RWPE1 (cell line): ENCODE measurements at regions not wholly inside any gene's neighbourhood (a gene's known extent, or its start where the extent isn't known, plus 50 kb on each side); places are given as distances from the start of the nearest gene placed in this dataset.
"Not testable (repeated sequence)": the region's sequence is repeated elsewhere in the genome, so short reads cannot be mapped to it uniquely, and the experiment has no call there.

Source experiments
- CTCF ChIA-PET: fragments of 350-600 bp; sonication (Branson Sonifier 250); formaldehyde crosslinking; extraction: SDS; loops from one replicate; lab custom pipeline; 2021; lab: Yijun Ruan, JAX
- POLR2A ChIA-PET: fragments of 400-600 bp; formaldehyde crosslinking; extraction: SDS; loops from one replicate; lab custom pipeline; 2020; ENCODE audit warnings: antibody characterized with exemption; ENCODE audit not compliant: low non-redundant PET; lab: Yijun Ruan, JAX
- DNase-seq: peaks from one replicate; pipeline ENCODE4 v3.0.0; 2012; ENCODE audit warnings: low spot score
- H3K27ac ChIP-seq: fragments of 450-650 bp; 2 replicates; pipeline ENCODE4 v1.5.1; 2017
- TF ChIP-seq, protein P1 (sequence below): fragments of 450-650 bp; conservative IDR thresholded peaks from 2 replicates; pipeline ENCODE4 v1.5.1; 2017; ENCODE audit warnings: low read depth, mild to moderate bottlenecking

DNA sequence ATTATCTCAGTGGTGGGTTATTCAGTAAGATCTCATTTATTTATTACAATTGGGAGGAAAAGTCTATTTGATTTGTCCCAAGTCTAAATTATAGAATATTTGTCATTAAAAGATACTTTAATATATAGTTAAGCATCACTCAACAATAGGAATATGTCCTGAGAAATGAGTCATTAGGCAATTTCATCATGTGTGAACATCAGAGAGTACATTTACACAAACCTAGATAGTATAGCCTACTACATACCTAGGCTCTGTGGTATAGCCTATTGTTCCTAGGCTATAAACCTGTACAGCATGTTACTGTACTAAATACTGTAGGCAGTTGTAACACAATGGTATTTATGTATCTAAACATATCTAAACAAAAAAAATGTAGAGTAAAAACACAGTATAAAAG is 135.0 kb upstream of the RASA1 start:
- no peak for DNase-seq
- TF ChIP-seq, protein P1, sequence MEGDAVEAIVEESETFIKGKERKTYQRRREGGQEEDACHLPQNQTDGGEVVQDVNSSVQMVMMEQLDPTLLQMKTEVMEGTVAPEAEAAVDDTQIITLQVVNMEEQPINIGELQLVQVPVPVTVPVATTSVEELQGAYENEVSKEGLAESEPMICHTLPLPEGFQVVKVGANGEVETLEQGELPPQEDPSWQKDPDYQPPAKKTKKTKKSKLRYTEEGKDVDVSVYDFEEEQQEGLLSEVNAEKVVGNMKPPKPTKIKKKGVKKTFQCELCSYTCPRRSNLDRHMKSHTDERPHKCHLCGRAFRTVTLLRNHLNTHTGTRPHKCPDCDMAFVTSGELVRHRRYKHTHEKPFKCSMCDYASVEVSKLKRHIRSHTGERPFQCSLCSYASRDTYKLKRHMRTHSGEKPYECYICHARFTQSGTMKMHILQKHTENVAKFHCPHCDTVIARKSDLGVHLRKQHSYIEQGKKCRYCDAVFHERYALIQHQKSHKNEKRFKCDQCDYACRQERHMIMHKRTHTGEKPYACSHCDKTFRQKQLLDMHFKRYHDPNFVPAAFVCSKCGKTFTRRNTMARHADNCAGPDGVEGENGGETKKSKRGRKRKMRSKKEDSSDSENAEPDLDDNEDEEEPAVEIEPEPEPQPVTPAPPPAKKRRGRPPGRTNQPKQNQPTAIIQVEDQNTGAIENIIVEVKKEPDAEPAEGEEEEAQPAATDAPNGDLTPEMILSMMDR: no peak
- CTCF ChIA-PET: interaction anchor here (0.6 to 0.7 kb wide), 2 partner anchors 48 to 961 kb away, joined by 3 to 7 read pairs; no protein-coding TSS in a partner anchor
- no peak overlapping the region for H3K27ac ChIP-seq
- POLR2A ChIA-PET: no interaction called here

DNA sequence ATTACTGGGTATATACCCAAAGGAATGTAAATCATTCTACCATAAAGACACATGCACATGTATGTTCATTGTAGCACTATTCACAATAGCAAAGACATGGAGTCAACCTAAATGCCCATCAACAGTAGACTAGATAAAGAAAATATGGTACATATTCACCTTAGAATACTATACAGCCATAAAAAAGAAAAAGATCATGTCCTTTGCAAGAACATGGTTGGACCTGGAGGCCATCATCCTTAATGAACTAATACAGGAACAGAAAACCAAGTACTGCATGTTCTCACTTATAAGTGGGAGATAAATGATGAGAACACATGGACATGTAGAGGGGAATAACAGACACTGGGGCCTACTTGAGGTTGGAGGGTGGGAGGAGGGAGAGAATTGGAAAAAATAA is 133.2 kb upstream of the RASA1 start:
- CTCF ChIA-PET: interaction anchor here (1.1 kb wide), 1 partner anchor 18 kb away, joined by 3 read pairs; no protein-coding TSS in a partner anchor
- DNase-seq, POLR2A ChIA-PET, H3K27ac ChIP-seq: not testable (repeated sequence)

DNA sequence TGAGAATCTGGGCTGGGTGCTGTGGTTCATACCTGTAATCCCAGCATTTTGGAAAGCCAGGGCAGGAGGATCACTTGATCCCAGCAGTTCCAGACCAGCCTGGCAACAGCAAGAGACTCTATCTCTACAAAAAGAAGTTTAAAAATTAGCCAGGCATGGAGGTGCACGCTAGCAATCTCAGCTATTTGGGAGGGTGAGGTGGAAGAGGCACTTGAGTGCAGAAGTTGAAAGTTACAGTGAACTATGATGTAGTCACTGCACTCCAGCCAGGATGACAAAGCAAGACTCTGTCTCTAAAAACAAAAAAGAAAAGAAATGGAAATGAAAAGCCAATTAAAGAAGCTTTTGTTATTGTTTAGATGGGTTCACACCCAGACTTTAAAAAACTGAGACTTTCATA is 131.6 kb upstream of the RASA1 start:
- POLR2A ChIA-PET: no interaction called here
- TF ChIP-seq, protein P1: no peak
- no peak for DNase-seq
- CTCF ChIA-PET: no interaction called here
- no peak overlapping the region for H3K27ac ChIP-seq

DNA sequence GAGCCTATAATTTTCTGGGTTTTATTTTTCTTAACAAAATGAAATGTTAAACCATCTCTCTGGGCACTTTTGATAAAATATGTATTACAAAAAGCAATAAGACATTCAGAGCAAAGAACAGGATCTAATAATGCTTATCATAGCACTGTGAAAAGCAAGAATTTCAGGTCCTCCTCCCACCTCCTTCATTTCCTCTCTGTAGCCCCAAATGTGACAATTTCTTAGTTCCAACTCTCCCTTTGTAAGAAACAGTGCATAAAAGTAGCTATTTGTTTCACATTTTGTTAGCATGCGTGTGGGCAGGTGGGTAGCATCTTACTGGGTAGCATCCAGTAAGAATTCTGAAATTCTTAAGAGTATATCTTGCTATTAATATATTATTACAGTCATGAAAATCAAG is 130.9 kb upstream of the RASA1 start:
- ChIA-PET CTCF (interaction anchor here (0.7 kb wide), 1 partner anchor 66 kb away, joined by 3 read pairs; no protein-coding TSS in a partner anchor), POLR2A (no interaction called here)
- H3K27ac ChIP-seq: no peak overlapping the region
- TF ChIP-seq, protein P1: no peak
- DNase-seq: no peak

GRCh38 chr5:87137283-87137682 is 130.4 kb upstream of the RASA1 start:
- no peak overlapping the region for H3K27ac ChIP-seq
- TF ChIP-seq, protein P1: no peak
- CTCF ChIA-PET: interaction anchor here (0.7 kb wide), 1 partner anchor 66 kb away, joined by 3 read pairs; no protein-coding TSS in a partner anchor
- DNase-seq: no peak
- POLR2A ChIA-PET: no interaction called here

- POLR2A ChIA-PET: no interaction called here
- TF ChIP-seq, protein P1: no peak
Observed at GRCh38 chr5:87138091-87138805, 129.4 kb upstream of the RASA1 start.

DNA sequence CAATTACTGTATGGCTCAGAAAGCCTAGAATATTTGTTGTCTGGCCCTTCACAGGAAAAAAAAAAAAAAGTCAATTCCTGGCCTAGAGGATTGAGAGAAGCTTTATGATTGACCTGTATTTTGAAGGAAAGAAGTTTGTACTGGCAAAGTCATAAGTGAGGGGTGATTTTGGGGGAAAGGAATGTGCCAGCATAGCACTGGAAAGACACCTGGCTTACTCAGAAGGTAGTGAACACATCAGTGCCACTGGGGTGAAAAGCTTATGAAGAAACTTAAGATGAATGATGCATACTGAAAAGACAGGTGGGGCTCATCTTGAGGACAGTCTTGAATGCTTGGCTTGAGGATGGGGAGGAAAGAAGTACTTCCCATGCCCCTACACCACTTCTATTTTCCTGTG is 127.9 kb upstream of the RASA1 start:
- TF ChIP-seq, protein P1: no peak
- no peak overlapping the region for H3K27ac ChIP-seq
- ChIA-PET POLR2A (no interaction called here), CTCF (interaction anchor here (0.7 kb wide), 1 partner anchor 130 kb away, joined by 5 read pairs; no protein-coding TSS in a partner anchor)
- no peak for DNase-seq

More at GRCh38 chr5:87138091-87138805, 129.4 kb upstream of the RASA1 start:
- H3K27ac ChIP-seq: no peak overlapping the region
- CTCF ChIA-PET: no interaction called here
- no peak for DNase-seq
